ENCODE measurements at regions not wholly inside any gene's neighbourhood (a gene's known extent, or its start where the extent isn't known, plus 50 kb on each side); places are given as distances from the start of the nearest gene placed in this dataset.

- TF ChIP-seq, protein P1, sequence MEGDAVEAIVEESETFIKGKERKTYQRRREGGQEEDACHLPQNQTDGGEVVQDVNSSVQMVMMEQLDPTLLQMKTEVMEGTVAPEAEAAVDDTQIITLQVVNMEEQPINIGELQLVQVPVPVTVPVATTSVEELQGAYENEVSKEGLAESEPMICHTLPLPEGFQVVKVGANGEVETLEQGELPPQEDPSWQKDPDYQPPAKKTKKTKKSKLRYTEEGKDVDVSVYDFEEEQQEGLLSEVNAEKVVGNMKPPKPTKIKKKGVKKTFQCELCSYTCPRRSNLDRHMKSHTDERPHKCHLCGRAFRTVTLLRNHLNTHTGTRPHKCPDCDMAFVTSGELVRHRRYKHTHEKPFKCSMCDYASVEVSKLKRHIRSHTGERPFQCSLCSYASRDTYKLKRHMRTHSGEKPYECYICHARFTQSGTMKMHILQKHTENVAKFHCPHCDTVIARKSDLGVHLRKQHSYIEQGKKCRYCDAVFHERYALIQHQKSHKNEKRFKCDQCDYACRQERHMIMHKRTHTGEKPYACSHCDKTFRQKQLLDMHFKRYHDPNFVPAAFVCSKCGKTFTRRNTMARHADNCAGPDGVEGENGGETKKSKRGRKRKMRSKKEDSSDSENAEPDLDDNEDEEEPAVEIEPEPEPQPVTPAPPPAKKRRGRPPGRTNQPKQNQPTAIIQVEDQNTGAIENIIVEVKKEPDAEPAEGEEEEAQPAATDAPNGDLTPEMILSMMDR (conservative IDR thresholded peaks at IDR 0.05; ENCODE audit: low read depth, low read length) = no peak
- TF ChIP-seq EZH2 (IDR thresholded peaks at IDR 0.05; ENCODE audit: low read length, unreplicated experiment) = no peak
- TF ChIP-seq EZH2phosphoT487 (IDR thresholded peaks at IDR 0.05; ENCODE audit: borderline replicate concordance, low read length) = no peak
These were observed 181.9 kb downstream of the SLC15A5 start for GRCh38 chr12:16095531-16096110.
